GM19438 (cell line): ENCODE measurements at regions not wholly inside any gene's neighbourhood (a gene's known extent, or its start where the extent isn't known, plus 50 kb on each side); places are given as distances from the start of the nearest gene placed in this dataset.
"Not testable (repeated sequence)": the region's sequence is repeated elsewhere in the genome, so short reads cannot be mapped to it uniquely, and the experiment has no call there.

ENCODE experiments used
- ATAC-seq: cut with Tn5 transposase; IDR thresholded peaks from one replicate; pipeline ENCODE4 v1.9.1; 2021; ENCODE audit warnings: low read depth; ENCODE audit not compliant: unreplicated experiment

DNA sequence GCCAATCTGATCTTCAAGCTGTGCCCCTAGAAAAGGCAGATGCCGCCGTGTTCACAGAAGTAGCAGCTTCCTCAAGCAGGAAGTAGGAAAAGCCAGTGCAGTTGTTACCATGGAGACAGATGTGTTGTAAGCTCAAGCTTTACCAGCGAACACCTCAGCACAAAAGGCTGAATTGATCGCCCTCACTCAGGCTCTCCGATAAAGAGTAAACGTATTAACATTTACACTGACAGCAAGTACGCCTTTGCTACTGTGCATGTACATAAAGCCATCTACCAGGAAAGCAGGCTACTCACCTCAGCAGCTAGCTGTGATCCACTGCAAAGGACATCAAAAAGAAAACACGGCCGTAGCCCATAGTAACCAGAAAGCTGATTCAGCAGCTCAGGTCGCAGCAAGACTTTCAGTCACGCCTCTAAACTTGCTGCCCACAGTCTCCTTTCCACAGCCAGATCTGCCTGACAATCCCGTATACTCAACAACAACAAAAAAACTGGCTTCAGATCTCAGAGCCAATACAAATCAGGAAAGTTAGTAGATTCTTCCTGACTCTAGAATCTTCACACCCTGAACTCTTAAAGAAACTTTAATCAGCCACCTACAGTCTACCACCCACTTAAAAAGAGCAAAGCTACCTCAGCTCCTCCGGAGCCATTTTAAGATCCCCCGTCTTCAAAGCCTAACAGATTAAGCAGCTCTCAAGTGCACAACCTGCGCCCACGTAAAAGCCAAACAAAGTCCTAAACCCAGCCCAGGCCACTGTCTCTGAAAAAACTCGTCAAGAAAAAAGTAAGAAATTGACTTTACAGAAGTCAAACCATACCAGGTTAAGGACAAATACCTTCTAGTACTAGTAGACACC lies 160.0 kb downstream of the DEFB131A start:
- ATAC-seq: not testable (repeated sequence)

DNA sequence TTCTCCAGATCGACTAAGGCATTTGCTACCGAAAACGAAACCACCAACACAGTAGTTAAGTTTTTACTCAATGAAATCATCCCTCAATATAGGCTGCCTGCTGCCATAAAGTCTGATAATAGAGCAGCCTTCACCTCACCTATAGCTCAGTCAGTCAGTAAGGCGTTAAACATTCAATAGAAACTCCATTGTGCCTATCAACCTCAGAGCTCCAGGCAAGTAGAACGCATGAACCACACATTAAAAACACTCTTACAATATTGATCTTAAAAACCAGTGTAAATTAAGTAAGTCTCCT lies 160.6 kb downstream of the DEFB131A start:
- ATAC-seq: not testable (repeated sequence)

- no peak for ATAC-seq
Observed at GRCh38 chr4:9608300-9608699, 164.1 kb downstream of the DEFB131A start.

- ATAC-seq: not testable (repeated sequence)
Observed at GRCh38 chr4:9610321-9610720, 166.1 kb downstream of the DEFB131A start.

DNA sequence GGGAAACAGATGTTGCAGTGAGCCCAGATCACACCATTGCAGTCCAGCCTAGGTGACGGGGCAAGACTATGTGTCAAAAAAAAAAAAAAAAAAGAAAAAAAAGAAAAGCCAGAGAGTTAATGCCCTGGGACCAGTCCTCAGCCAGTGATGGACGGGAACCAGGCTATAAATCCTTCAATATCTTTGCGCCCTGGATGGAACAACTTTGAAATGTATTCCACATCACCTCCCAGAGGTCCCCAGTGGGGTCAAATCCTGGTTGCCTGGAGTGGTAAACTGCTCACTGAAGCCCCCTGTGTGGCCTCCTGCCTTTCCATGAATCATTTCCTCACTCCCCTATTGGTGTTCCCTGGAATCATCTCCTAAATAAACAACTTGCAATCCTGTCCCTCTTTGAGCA lies 166.9 kb downstream of the DEFB131A start:
- ATAC-seq: no peak

DNA sequence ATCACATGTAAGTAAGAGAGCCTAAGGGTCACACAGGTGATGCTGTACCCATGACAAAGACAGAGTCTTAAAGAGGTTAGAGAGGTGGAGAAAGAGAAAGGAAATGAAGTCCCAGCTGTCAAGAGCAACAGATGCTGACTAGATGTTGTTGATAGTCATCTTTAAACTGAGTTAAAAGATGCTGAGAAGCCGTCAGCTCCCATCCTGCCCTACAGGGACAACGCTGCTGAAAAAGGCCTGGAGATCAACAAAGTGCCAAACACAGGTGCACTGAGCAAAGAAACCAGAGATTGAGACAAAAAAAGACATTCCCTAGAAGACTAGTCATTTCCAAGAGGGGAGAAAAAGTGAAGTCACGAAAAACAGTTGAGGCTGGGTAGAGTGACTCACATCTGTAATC lies 145.0 kb upstream of the DRD5 start:
- not testable (repeated sequence) for ATAC-seq

DNA sequence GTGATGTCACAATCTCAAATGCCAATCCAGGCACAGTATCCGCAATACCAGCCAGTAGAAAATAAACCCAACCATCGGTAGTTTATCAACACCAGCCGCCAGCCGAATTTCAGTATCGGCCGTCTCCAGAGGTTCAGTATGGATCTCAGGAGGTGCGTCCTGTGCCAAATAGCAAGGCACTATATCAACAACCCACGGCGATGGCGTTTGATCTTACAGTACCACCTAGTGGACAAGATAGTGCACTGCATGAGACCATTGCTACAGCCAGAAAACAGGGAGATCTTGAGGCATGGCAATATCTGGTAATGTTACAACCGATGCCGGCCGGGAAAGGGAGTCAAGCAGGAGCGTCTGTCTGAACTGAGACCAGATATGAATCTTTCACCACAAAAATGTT lies 121.8 kb upstream of the DRD5 start:
- ATAC-seq: not testable (repeated sequence)

DNA sequence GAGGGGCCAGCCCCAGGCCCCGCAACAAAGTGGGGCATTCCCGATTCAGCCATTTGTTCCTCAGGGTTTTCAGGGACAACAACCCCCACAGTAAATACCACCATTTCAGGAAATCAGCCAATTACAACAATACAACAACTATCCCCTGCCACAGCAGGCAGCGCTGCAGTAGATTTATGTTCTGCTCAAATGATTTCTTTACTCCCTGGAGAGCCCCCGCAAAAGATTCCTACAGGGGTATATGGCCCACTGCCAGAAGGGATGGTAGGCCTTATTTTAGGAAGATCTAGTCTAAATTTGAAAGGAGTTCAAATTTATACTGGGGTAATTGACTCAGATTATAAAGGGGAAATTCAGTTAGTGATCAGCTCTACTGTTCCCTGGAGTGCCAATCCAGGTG lies 120.5 kb upstream of the DRD5 start:
- ATAC-seq: not testable (repeated sequence)

- ATAC-seq: not testable (repeated sequence)
Observed at GRCh38 chr4:9670725-9671124, 110.7 kb upstream of the DRD5 start.

DNA sequence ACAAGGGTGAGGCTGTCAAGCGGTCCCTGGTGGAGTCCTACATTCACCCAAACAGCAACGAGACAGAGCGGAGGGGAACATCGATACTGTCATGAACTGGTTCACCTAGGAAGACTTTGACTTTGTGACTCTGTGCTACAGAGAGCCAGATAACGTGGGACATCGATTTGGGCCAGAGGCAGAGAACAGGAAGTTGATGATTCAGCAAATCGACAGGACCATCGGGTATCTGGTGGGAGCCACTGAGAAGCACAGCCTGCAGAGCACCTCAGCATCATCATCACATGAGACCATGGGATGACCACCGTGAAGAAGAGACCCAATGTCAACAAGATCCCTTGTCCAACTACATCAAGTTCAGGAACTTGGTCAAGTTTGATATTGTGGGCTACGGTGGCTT lies 104.1 kb upstream of the DRD5 start:
- not testable (repeated sequence) for ATAC-seq

DNA sequence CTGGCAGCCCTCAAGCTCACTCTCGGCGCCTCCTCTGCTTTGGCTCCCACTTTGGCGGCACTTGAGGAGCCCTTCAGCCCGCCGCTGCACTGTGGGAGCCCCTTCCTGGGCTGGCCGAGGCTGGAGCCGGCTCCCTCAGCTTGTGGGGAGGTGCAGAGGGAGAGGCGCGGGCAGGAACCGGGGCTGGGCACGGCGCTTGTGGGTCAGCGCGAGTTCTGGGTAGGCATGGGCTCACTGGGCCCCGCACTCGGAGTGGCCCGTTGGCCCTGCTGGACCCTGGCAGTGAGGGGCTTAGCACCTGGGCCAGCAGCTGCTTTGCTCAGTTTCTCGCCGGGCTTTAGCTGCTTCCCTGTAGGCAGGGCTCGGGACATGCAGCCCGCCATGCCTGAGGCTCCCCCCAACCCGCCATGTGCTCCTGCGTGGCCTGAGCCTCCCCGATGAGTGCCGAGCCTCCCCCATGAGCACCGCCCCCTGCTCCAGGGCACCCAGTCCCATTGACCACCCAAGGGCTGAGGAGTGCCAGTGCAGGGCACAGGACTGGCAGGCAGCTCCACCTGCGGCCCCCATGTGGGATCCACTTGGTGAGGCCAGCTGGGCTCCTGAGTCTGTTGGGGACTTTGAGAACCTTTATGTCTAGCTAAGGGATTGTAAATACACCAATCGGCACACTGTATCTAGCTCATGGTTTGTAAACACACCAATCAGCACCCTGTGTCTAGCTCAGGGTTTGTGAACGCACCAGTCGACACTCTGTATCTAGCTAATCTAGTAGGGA lies 101.5 kb upstream of the DRD5 start:
- no peak for ATAC-seq

- ATAC-seq: not testable (repeated sequence)
Observed at GRCh38 chr4:9683174-9683573, 98.3 kb upstream of the DRD5 start.

GRCh38 chr4:9685016-9685415 lies 96.4 kb upstream of the DRD5 start:
- ATAC-seq: not testable (repeated sequence)

GRCh38 chr4:9685692-9686091 lies 95.7 kb upstream of the DRD5 start:
- ATAC-seq: no peak

- ATAC-seq: not testable (repeated sequence)
Observed at GRCh38 chr4:9690636-9691237, 90.7 kb upstream of the DRD5 start.

DNA sequence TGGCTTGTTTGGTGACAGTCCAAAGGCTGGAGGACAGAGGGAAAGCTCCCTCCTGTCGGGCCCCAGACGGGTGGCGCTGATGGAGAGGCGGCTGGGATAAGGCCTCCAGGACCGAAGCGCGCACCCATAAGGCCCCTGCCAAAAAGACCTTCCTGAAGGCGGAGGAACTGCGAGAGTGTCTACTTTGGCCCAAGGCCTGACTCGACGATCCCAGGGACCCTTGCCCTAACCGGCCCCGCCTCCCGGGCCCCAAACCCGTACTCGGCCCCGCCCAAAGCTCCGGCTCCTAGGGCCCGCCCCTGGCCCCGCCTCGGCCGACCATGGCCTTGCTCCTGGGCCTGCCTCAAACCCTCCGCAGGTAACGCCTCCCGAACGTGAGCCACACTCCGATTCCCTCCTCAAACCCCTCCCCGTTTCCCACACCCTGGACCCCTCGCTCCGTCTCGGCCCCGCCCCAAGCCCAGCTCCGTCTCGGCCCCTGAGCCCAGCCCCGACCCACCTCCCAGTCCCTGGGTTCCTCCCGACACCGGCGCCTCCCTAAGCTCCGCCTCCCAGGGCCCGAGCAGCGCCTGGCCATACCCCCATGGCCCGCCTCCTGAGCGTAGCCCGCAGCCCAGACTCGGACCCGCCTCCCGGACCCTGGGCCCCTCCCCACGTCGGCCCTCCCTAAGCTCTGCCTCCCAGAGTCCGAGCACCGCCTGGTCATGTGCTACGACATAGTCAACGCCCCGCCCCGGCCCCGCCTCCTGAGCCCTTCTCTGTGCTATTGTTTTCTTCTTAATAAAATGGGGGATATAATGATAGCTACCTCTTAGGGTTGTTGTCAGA lies 90.0 kb upstream of the DRD5 start:
- peak; percentile 100 for ATAC-seq

DNA sequence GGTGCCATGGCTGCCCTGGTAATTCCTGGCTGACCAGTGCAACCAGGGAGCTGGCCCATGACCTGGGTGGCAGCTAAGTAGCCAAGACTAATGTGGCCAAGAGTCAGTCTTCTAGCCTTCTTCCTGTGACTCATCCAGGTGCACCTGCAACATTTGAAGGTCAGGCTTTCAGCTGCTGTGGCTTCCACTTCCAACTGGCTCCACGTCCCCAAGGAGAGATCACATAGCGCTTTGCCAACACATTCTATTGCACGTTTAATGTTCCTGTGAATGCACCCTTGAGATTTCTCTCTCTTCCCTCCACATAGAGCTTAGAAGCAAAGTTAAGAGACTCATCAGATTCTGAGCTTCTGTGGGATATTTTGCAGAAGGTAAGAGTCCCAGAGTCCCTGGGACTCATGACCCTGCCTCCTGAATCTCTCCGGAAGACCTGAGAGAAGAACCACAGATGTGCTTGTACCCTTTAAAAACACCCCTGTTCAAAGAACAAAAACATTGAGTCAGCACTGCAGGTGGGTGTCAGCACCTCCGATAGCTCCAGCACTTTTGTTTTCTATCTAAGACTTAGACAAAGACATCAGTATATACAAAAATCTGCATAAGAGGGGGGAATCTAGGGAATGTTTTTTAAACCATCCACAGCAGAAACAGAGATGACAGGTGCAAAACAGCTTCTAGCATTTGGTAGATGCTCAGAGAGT lies 88.5 kb upstream of the DRD5 start:
- ATAC-seq: not testable (repeated sequence)

- not testable (repeated sequence) for ATAC-seq
Observed at GRCh38 chr4:9694403-9694802, 87.0 kb upstream of the DRD5 start.

DNA sequence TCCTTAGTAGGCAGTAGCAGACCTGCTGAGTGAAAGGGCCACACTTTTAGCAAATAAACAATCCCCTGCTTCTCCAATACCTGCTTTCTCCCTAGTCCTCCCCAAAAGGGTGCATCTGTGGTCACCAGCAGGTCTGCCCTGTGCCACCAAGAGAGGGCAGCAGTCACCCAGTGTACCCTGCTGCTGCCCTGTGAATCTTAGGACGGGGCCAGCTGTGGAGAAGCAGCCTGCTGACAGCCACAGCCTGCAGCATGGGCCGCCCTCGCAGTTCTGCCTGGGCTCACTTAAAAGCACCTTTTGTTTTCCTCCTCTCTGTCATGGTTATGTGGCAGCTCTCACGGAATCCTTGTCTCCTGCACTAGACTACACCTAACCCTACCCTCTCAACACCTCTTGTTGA lies 85.4 kb upstream of the DRD5 start:
- not testable (repeated sequence) for ATAC-seq

GRCh38 chr4:9696561-9696960 lies 84.9 kb upstream of the DRD5 start:
- ATAC-seq: not testable (repeated sequence)
